H1 (cell line): ENCODE measurements at regions not wholly inside any gene's neighbourhood (a gene's known extent, or its start where the extent isn't known, plus 50 kb on each side); places are given as distances from the start of the nearest gene placed in this dataset.

Source experiments
- CHD2 ChIP-seq: IDR thresholded peaks from 2 replicates; pipeline ENCODE4 v1.6.1; 2012; ENCODE audit warnings: low read length, improper control_type of control experiment
- CHD7 ChIP-seq: fragments of 300-600 bp; sonication (generic); IDR thresholded peaks from 2 replicates; pipeline ENCODE4 v1.7.1; 2012; ENCODE audit warnings: low read length, moderate library complexity, mild to moderate bottlenecking, inconsistent platforms; ENCODE audit not compliant: insufficient replicate concordance
- GABPA ChIP-seq: IDR thresholded peaks from 2 replicates; pipeline ENCODE4 v1.6.1; 2011; ENCODE audit warnings: mild to moderate bottlenecking, low read length, moderate library complexity, borderline replicate concordance; ENCODE audit not compliant: insufficient read depth
- SP4 ChIP-seq: IDR thresholded peaks from 2 replicates; pipeline ENCODE4 v1.6.1; 2012; ENCODE audit warnings: low read length, inconsistent platforms
- YY1 ChIP-seq: IDR thresholded peaks from 2 replicates; pipeline ENCODE4 v1.6.1; 2011; ENCODE audit warnings: low read depth, mild to moderate bottlenecking, low read length

GRCh38 chr13:73991384-73991783 is 142.8 kb downstream of the KLF12 start (continued):
- TF ChIP-seq CHD7 = no peak
- TF ChIP-seq YY1 = no peak
- TF ChIP-seq GABPA = no peak
- TF ChIP-seq CHD2 = no peak
- TF ChIP-seq SP4 = no peak
